HG02970 (cell line): ENCODE measurements at regions not wholly inside any gene's neighbourhood (a gene's known extent, or its start where the extent isn't known, plus 50 kb on each side); places are given as distances from the start of the nearest gene placed in this dataset.
"Not testable (repeated sequence)": the region's sequence is repeated elsewhere in the genome, so short reads cannot be mapped to it uniquely, and the experiment has no call there.

ENCODE experiments used
- ATAC-seq: cut with Tn5 transposase; IDR thresholded peaks from one replicate; pipeline ENCODE4 v1.9.1; 2021; ENCODE audit warnings: mild to moderate bottlenecking, moderate library complexity, moderate number of reproducible peaks; ENCODE audit not compliant: unreplicated experiment, low FRiP score

- not testable (repeated sequence) for ATAC-seq
Measured at GRCh38 chr12:131520553-131520952, 190.3 kb upstream of the SFSWAP start.

DNA sequence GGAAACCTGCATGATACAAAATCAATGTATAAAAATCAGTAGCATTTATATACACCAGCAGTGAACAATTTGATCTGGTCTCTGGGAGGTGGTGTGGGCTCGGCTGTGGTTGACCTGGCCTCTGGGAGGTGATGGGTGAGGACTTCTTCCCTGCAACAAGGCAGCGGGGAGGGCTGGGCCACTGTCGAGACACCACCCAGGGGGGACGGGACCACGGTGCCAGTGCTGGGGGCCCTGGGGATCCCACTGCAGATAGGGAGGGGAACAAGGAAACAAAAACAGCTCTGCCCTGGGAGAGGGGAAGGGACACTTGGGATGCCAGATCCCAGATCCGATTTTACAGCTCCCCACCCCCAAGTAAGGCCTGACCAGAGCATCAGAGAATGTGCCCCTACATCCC, 189.6 kb upstream of the SFSWAP start:
- ATAC-seq, result no peak

GRCh38 chr12:131525795-131526508, 184.9 kb upstream of the SFSWAP start:
- ATAC-seq, result no peak

- no peak for ATAC-seq
Measured at GRCh38 chr12:131527092-131527491, 183.8 kb upstream of the SFSWAP start.

DNA sequence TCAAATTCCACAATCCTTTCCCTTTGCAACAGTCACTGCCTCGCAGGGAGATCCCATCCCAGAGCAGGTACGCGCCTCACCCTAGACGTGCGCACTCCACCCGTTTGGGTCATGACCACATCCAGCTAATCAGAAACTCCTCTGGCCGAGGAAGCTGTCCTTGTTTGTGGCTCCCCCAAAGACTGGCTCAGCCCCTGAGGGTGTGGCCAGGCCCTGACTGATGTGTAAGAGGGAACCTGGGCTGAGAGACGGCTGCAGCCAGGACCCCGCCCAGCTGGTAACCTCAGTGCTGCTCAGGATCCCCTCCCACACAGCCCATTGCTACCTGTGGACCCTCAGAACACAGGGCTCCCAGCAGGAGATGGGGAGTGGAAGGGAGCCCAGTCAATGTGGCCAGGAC, 183.2 kb upstream of the SFSWAP start:
- ATAC-seq, result no peak

DNA sequence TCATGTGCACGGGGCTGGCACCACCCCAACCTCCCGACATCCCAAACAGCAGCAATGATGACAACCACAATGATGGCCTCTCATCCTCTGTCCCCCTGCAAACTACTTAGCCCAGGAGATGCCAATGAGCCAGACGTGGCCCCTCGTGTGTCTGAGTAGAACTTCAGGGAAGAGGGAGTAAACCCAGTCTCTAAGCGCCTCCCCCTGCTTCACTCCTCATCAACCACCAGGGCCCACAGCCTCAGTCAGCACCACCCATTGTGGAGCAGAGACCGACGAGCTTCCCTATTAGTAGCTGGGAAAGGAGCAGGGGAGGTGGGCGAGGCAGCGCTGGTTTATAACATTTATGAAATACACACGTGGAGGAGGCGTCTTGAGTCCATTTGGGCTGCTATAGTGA, 182.7 kb upstream of the SFSWAP start:
- no peak for ATAC-seq

DNA sequence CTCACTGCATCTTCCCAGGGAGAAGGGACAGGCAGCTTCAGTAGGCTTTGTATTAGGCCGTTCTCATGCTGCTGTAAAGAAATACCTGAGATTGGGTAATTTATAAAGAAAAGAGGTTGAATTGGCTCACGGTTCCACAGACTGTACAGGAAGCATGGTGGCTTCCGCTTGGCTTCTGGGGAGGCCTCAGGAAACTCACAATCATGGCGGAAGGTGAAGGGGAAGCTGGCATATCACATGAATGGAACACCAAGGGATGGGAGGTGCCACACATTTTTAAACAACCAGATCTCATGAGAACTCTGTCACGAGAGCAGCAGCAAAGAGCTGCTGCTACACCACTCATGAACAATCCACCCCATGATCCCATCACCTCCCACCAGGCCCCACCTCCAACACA, 182.2 kb upstream of the SFSWAP start:
- ATAC-seq, result no peak

- no peak for ATAC-seq
Measured at GRCh38 chr12:131529196-131530040, 181.5 kb upstream of the SFSWAP start.

DNA sequence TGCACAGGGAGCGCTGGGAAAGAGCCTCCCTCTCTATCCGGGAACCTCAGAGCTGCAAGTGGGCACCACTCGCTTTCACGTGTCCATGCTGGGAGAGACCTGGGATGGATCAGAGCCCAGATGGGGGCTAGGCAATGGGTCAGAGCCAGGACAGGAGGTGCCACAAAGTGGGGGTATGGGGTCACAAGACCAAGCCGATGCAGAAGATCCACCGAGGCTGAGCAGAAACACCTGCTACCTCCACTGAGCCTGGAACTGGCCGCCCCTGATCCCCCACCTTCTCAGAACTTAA, 180.9 kb upstream of the SFSWAP start:
- no peak for ATAC-seq

- no peak for ATAC-seq
Measured at GRCh38 chr12:131530422-131530821, 180.5 kb upstream of the SFSWAP start.

DNA sequence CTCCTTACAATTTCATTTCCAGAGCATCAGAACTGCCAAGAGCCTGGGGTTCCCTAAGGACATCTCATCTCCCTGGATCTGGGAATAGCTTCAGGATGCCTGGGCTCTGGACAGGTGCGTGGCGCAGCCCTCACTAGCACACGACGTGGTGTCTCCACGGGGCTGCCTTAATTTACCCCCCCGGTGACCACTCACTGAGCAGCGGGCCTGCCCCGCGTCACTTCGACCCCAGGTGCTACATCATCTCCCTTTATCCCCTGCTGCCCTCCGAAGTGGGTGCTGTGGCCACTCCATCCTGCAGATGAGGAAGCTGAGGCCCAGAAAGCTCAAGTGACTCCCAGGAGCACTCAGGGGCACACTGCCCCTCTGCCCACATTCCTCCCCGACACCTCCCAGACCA, 177.8 kb upstream of the SFSWAP start:
- ATAC-seq, result no peak

GRCh38 chr12:131535779-131536178, 175.1 kb upstream of the SFSWAP start:
- ATAC-seq, result no peak

DNA sequence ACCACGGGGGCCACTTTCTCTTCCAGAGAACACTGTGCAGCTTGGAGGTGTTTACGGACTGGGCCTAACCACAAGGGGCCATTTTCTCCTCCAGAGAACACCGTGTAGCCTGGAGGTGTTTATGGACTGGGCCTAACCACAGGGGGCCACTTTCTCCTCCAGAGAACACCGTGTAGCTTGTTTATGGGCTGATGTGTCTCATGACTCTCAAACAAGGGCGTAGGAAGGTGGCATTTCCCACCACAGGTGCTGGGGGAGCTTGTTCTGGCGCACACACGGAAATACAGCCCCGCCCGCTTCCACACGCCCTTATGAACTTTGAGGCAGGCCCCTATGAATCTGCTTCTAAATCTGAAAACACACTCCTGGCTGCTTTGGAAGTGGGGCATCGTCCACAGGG, 174.6 kb upstream of the SFSWAP start:
- ATAC-seq, result no peak

- no peak for ATAC-seq
Measured at GRCh38 chr12:131536766-131537165, 174.1 kb upstream of the SFSWAP start.

GRCh38 chr12:131537267-131537958, 173.5 kb upstream of the SFSWAP start:
- no peak for ATAC-seq

- no peak for ATAC-seq
Measured at GRCh38 chr12:131539381-131539780, 171.5 kb upstream of the SFSWAP start.

DNA sequence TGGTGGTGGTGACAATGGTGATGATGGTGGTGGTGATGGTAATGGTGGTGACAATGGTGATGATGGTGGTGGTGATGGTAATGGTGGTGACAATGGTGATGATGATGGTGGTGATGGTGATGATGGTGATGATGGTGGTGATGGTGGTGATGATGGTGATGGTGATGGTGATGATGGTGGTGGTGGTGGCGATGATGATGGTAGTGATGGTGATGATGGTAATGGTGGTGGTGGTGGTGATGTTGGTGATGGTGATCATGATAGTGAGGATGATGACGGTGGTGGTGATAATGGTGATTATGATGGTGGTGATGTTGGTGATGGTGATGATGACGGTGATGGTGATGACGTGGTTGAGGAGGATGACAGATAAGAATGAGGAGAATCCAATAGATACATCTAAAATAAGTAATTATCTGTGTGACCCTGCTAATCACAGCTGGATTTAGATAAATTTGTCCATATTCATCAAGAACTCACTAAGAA, 170.7 kb upstream of the SFSWAP start:
- ATAC-seq, result no peak

DNA sequence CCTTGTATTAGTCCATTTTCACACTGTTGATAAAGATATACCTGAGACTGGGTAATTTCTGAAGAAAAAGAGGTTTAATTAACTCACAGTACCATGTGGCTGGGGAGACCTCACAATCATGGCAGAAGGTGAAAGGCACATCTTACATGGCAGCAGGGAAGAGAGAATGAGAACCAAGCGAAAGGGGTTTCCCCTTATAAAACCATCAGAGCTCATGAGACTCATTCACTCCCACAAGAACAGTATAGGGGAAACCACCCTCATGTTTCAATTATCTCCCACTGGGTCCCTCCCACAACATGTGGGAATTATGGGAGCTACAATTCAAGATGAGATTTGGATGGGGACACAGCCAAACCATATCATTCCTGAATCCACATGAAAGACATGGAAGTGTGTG, 169.4 kb upstream of the SFSWAP start:
- ATAC-seq, result not testable (repeated sequence)

GRCh38 chr12:131542351-131542750, 168.5 kb upstream of the SFSWAP start:
- ATAC-seq, result no peak

DNA sequence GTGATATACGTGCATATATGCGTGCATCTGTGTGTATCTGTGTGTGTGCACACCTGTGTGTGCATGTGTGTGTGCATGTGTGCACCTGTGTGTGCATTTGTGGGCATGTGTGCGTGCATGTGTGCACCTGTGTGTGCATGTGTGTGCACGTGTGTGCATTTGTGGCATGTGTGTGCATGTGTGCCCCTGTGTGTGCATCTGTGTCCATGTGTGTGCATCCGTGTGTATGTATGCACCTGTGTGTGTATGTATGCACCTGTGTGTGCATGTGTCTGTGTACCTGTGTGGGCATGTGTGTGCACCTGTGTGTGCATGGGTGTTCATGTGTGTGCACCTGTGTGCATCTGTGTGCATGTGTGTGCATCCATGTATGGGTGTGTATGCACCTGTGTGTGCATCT, 167.8 kb upstream of the SFSWAP start:
- ATAC-seq, result no peak

- ATAC-seq, result no peak
Measured at GRCh38 chr12:131547555-131547954, 163.3 kb upstream of the SFSWAP start.
